IMR-90 (cell line): ENCODE measurements at regions not wholly inside any gene's neighbourhood (a gene's known extent, or its start where the extent isn't known, plus 50 kb on each side); places are given as distances from the start of the nearest gene placed in this dataset.

Source experiments
- BHLHE40 ChIP-seq: fragments of 150-350 bp; IDR thresholded peaks from 2 replicates; pipeline ENCODE4 v1.6.1; 2016; ENCODE audit warnings: mild to moderate bottlenecking, low read depth, low read length
- CEBPB ChIP-seq: IDR thresholded peaks from 2 replicates; pipeline ENCODE4 v1.6.1; 2012; ENCODE audit warnings: low read depth, low read length, improper control_type of control experiment
- MAFK ChIP-seq: IDR thresholded peaks from 2 replicates; pipeline ENCODE4 v1.6.1; 2012; ENCODE audit warnings: low read depth, low read length, improper control_type of control experiment
- MXI1 ChIP-seq: IDR thresholded peaks from 2 replicates; pipeline ENCODE4 v1.6.1; 2012; ENCODE audit warnings: low read depth, mild to moderate bottlenecking, low read length, moderate library complexity, borderline replicate concordance
- NFE2L2 ChIP-seq: fragments of 150-350 bp; IDR thresholded peaks from 2 replicates; pipeline ENCODE4 v1.6.1; 2016; ENCODE audit warnings: low read depth, mild to moderate bottlenecking, low read length
- POLR2A ChIP-seq: IDR thresholded peaks from 2 replicates; pipeline ENCODE4 v1.6.1; 2012; ENCODE audit warnings: mild to moderate bottlenecking, low read depth, low read length
- RAD21 ChIP-seq: IDR thresholded peaks from 2 replicates; pipeline ENCODE4 v1.6.1; 2012; ENCODE audit warnings: low read length, improper control_type of control experiment
- SMC3 ChIP-seq: fragments of 150-350 bp; IDR thresholded peaks from 2 replicates; pipeline ENCODE4 v1.6.1; 2016; ENCODE audit warnings: low read depth, mild to moderate bottlenecking, antibody characterized with exemption, low read length, moderate library complexity
- TF ChIP-seq, protein P1 (sequence below): conservative IDR thresholded peaks from 2 replicates; pipeline ENCODE4 v1.5.1; 2012; ENCODE audit warnings: mild to moderate bottlenecking, low read depth, low read length, improper control_type of control experiment
- TF ChIP-seq, protein P2 (sequence below): fragments of 150-350 bp; IDR thresholded peaks from 2 replicates; pipeline ENCODE4 v1.6.1; 2017; ENCODE audit warnings: mild to moderate bottlenecking, antibody characterized with exemption, low read length, low read depth

DNA sequence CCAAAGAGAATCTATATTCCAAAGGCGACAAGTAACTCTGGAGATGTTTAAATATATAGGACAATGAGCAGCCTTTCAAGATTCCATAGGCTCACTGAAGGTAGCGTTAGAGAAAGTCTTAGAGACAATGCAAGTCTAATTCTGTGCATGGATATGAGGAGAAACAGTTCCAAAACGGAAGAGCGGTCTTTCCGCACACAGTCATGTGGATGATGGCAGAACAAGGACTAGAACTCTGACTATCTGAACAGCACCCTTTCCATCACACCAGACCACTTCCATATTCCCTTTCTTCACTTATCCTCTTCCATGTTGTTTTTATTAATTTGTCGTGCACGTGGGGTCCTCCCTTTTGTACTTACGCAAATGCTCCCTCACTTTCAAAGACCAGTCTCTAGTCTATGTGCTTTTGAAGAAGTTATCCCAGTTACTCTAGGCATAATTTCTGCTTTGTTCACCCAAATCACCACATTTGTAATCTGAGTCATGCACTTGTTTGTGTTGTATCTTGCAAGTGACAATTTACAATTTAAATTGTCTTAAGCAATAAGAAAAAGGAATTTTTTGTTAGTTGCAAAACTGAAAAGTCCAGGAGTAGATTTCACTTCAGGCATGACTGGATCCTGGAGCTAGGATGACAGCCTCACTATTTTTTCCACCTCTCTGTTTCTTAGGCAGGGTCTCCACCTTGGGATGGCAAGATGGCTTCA lies 116.0 kb upstream of the ADRA1B start:
- TF ChIP-seq MXI1 (no peak), POLR2A (no peak), RAD21 (no peak), BHLHE40 (no peak), SMC3 (no peak), MAFK (no peak), NFE2L2 (no peak), CEBPB (no peak)
- TF ChIP-seq, protein P1, sequence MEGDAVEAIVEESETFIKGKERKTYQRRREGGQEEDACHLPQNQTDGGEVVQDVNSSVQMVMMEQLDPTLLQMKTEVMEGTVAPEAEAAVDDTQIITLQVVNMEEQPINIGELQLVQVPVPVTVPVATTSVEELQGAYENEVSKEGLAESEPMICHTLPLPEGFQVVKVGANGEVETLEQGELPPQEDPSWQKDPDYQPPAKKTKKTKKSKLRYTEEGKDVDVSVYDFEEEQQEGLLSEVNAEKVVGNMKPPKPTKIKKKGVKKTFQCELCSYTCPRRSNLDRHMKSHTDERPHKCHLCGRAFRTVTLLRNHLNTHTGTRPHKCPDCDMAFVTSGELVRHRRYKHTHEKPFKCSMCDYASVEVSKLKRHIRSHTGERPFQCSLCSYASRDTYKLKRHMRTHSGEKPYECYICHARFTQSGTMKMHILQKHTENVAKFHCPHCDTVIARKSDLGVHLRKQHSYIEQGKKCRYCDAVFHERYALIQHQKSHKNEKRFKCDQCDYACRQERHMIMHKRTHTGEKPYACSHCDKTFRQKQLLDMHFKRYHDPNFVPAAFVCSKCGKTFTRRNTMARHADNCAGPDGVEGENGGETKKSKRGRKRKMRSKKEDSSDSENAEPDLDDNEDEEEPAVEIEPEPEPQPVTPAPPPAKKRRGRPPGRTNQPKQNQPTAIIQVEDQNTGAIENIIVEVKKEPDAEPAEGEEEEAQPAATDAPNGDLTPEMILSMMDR = no peak
- TF ChIP-seq, protein P2, sequence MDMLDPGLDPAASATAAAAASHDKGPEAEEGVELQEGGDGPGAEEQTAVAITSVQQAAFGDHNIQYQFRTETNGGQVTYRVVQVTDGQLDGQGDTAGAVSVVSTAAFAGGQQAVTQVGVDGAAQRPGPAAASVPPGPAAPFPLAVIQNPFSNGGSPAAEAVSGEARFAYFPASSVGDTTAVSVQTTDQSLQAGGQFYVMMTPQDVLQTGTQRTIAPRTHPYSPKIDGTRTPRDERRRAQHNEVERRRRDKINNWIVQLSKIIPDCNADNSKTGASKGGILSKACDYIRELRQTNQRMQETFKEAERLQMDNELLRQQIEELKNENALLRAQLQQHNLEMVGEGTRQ = no peak
